ENCODE measurements at regions not wholly inside any gene's neighbourhood (a gene's known extent, or its start where the extent isn't known, plus 50 kb on each side); places are given as distances from the start of the nearest gene placed in this dataset.

- TF ChIP-seq CTCF (IDR thresholded peaks at IDR 0.05), result no peak
- TF ChIP-seq POLR2A (IDR thresholded peaks at IDR 0.05), result no peak
These were observed 160.6 kb upstream of the COL21A1 start for GRCh38 chr6:56407883-56408410.

Data from right lobe of liver (tissue), 4 donors.